ENCODE measurements at regions not wholly inside any gene's neighbourhood (a gene's known extent, or its start where the extent isn't known, plus 50 kb on each side); places are given as distances from the start of the nearest gene placed in this dataset.

DNA sequence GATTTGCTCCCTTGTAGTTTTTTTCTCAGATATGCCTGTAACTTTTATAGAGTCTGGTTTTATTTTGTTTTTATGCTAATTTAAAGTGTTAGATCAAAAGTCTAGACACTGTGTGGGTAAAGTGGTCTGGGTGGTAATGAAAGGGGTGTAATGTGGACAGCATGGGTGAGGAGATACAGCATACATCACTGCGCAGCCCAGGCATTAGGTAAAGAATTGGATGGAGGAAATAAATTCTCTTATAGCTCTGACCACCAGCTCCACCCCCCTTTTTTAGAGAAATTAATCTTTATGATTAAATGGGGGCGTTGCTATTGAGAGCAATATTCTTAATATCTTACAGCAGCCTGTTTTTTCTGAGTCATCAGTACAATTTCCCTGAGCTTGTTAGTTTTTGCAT is 163.9 kb upstream of the IGFBP7 start:
- WGBS, 5 donors, result 67 to 91% (median 82%) methylated on average over 2 of the region's 2 CpGs
- Histone ChIP-seq H3K36me3 (no peaks in the 10 kb centered on the region), H3K4me1 (no peaks in the 10 kb centered on the region), H3K4me3 (no peak overlapping the region), H3K9me3 (no peaks in the 10 kb centered on the region), H3K27ac (no peak overlapping the region), H3K27me3 (replicated peaks in 1 of 7) (peaks cover 0 to 6% (median 0%) of the 10 kb centered on the region in 7 donors)
- no peak for DNase-seq
- intact Hi-C loops (cut with DNase I; ENCODE audit: low total_unique reads), result no loop called here
- TF ChIP-seq POLR2AphosphoS5 (IDR thresholded peaks at IDR 0.05), result no peak
- no peak for TF ChIP-seq POLR2A (IDR thresholded peaks at IDR 0.05)
- TF ChIP-seq, protein P1, sequence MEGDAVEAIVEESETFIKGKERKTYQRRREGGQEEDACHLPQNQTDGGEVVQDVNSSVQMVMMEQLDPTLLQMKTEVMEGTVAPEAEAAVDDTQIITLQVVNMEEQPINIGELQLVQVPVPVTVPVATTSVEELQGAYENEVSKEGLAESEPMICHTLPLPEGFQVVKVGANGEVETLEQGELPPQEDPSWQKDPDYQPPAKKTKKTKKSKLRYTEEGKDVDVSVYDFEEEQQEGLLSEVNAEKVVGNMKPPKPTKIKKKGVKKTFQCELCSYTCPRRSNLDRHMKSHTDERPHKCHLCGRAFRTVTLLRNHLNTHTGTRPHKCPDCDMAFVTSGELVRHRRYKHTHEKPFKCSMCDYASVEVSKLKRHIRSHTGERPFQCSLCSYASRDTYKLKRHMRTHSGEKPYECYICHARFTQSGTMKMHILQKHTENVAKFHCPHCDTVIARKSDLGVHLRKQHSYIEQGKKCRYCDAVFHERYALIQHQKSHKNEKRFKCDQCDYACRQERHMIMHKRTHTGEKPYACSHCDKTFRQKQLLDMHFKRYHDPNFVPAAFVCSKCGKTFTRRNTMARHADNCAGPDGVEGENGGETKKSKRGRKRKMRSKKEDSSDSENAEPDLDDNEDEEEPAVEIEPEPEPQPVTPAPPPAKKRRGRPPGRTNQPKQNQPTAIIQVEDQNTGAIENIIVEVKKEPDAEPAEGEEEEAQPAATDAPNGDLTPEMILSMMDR (IDR thresholded peaks at IDR 0.05 in 8 of 11, conservative IDR thresholded peaks at IDR 0.05 in 3 of 11), result no peak

DNA sequence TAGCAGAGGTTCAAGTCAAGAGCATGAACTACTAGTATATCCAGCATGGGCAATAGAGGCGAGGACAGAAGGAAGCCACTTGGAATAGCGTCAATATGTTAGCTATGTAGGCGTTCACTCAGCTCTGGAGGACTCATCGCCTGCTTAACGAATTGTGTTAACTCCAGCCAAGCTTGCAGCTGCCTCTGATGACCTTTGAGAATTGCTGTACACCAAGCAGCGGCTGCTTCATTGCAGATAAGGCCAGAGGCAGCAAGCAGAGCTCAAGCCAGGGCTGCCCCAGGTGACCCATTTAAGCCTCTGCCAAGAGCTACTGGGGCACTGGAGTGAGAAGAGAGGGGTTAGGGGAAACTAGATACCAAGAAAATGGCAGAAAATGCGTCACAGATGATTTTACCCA is 160.2 kb upstream of the IGFBP7 start:
- no peaks in the 10 kb centered on the region for H3K4me1 ChIP-seq
- no peak overlapping the region for H3K27ac ChIP-seq
- H3K9me3 ChIP-seq, result no peaks in the 10 kb centered on the region
- intact Hi-C loops (cut with DNase I; ENCODE audit: low total_unique reads), result no loop called here
- TF ChIP-seq, protein P1 (IDR thresholded peaks at IDR 0.05 in 8 of 11, conservative IDR thresholded peaks at IDR 0.05 in 3 of 11), result no peak
- no peak for TF ChIP-seq POLR2AphosphoS5 (IDR thresholded peaks at IDR 0.05)
- no peak for TF ChIP-seq POLR2A (IDR thresholded peaks at IDR 0.05)
- no peak for DNase-seq
- H3K27me3 ChIP-seq (replicated peaks in 1 of 7), result no peaks in the 10 kb centered on the region
- no peak overlapping the region for H3K4me3 ChIP-seq
- WGBS, 5 donors, result 59 to 75% (median 60%) methylated on average over 7 of the region's 7 CpGs
- H3K36me3 ChIP-seq, result no peaks in the 10 kb centered on the region

DNA sequence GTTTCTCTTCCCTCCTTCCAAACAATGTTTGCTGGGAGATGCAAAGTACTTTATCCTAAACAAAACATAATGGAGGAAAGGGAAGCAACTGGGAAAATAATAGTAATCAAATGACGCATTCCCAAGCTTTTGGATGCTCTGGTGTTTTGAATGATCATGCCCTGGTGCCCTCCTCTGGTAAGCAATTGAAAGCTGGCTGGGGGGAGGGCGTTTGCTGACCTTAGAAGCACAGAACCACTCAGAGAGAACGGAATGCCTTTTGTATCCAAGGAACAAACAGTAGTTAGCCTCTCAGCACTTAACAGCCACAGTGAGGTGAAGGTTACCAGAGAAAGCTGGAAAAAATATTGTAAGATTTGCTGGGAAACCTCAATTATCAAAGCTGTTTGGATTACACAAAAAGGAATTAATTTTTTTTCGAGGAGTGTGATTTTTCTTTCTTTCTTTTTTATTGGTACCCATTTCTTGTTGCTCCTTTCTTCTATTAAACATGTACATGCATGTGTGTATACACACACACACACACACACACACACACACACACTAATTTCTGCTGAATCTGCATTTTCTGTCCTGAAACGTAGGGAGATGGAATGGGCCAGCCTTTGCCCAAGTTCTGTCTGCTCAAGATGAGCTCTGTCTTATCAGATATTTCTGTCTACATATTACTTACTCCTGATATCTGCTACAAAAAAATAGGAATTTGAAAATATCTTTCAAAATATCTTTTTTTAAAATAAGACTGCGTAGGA is 155.8 kb upstream of the IGFBP7 start:
- WGBS, 5 donors, result 43 to 53% (median 51%) methylated on average over 6 of the region's 6 CpGs
- Histone ChIP-seq H3K4me1 (no peaks in the 10 kb centered on the region), H3K27ac (no peak overlapping the region), H3K4me3 (no peak overlapping the region), H3K9me3 (peaks cover 0 to 16% (median 9%) of the 10 kb centered on the region in 8 donors), H3K27me3 (replicated peaks in 1 of 7) (peaks cover 0 to 6% (median 0%) of the 10 kb centered on the region in 7 donors), H3K36me3 (no peaks in the 10 kb centered on the region)
- intact Hi-C loops (cut with DNase I; ENCODE audit: low total_unique reads), result no loop called here
- TF ChIP-seq, protein P1 (IDR thresholded peaks at IDR 0.05 in 8 of 11, conservative IDR thresholded peaks at IDR 0.05 in 3 of 11), result no peak
- no peak for TF ChIP-seq POLR2A (IDR thresholded peaks at IDR 0.05)
- TF ChIP-seq POLR2AphosphoS5 (IDR thresholded peaks at IDR 0.05), result no peak
- DNase-seq, result no peak

DNA sequence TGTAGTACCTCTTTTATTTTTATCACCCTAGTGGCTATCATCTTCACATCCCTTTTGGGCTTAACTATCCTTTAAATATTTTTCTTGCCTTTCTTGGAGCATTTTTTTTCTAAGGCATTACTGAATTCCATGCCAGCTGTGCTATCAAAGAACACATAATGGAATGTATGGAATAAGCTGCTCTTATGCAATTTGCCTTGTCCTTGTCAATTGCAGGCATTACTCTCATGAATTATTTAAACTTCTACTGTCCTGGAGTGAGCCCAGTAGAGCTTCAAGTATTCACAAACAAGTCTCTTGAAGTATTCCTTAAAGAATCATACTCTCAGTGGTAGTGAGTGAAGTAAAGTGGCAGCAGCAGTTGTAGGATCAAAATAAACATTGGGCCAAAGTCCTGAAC is 144.6 kb upstream of the IGFBP7 start:
- H3K9me3 ChIP-seq, result peaks cover 0 to 14% (median 1%) of the 10 kb centered on the region in 8 donors
- intact Hi-C loops (cut with DNase I; ENCODE audit: low total_unique reads), result no loop called here

More for the DNA sequence above, 144.6 kb upstream of the IGFBP7 start:
- Histone ChIP-seq H3K27me3 (replicated peaks in 1 of 7) (no peaks in the 10 kb centered on the region), H3K4me1 (no peaks in the 10 kb centered on the region), H3K4me3 (no peak overlapping the region), H3K27ac (no peak overlapping the region), H3K36me3 (no peaks in the 10 kb centered on the region)
- TF ChIP-seq POLR2A (IDR thresholded peaks at IDR 0.05) (no peak), POLR2AphosphoS5 (IDR thresholded peaks at IDR 0.05) (no peak)
- TF ChIP-seq, protein P1 (IDR thresholded peaks at IDR 0.05 in 8 of 11, conservative IDR thresholded peaks at IDR 0.05 in 3 of 11), result no peak
- no peak for DNase-seq

Data from spleen (tissue), 11 donors.